Choroid plexus epithelial cell (primary cell): ENCODE measurements at regions not wholly inside any gene's neighbourhood (a gene's known extent, or its start where the extent isn't known, plus 50 kb on each side); places are given as distances from the start of the nearest gene placed in this dataset.

ENCODE experiments used
- DNase-seq: peaks from one replicate; pipeline ENCODE4 v3.0.0-alpha.2; 2010; ENCODE audit warnings: low read depth
- H3K4me3 ChIP-seq: 2 replicates; pipeline ENCODE4 v1.5.1; 2011; ENCODE audit warnings: low read depth, mild to moderate bottlenecking, control low read depth, low read length, moderate library complexity
- CTCF ChIP-seq: conservative IDR thresholded peaks from 2 replicates; pipeline ENCODE4 v1.5.1; 2011; ENCODE audit warnings: low read depth, mild to moderate bottlenecking, control low read depth, inconsistent platforms, low read length, moderate library complexity

- H3K4me3 ChIP-seq, result no peak overlapping the region
- DNase-seq, result no peak
- TF ChIP-seq CTCF, result no peak
Measured at GRCh38 chr22:22776121-22776520, 111.5 kb upstream of the IGLL5 start.

- H3K4me3 ChIP-seq, result no peak overlapping the region
- no peak for DNase-seq
- TF ChIP-seq CTCF, result no peak
Measured at GRCh38 chr22:22779213-22779612, 108.4 kb upstream of the IGLL5 start.

GRCh38 chr22:22783575-22783974 lies 104.0 kb upstream of the IGLL5 start:
- DNase-seq, result no peak
- TF ChIP-seq CTCF, result no peak

DNA sequence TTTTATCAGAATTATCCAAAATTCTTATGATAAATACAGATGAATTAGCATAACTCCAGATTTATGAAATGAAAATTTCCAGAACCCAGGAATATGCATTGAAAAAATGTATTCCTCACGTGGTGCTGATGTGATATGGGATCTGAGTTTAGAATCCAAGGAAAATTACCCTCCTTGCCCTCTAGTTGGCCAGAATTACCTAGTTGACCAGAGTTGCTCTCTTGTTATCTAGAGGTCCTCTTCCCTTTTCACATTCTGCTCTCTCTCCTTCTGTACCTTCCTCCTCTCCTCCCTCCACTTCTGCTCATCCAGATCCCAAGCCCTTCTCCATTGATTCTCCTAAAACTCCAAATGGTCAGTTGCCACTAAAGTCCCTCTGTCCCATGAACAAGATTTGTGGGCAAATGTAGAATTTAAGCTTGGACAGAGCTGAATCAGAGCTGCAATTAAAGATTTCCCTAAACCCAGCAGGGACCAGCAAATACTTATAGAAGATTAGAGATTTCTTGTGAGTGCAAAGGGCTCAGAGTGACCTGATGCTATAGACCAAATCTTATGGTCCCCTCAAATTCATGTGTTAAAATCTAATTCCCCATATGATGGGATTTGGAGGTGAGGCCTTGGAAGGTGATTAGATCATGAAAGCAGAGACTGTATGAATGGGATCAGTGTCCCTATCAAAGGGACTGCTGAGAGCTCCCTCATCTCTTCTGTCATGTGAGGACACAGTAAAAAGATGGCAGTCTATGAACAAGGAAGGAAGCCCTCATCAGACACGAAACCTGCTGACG lies 103.2 kb upstream of the IGLL5 start:
- no peak for DNase-seq
- H3K4me3 ChIP-seq, result no peak overlapping the region
- TF ChIP-seq CTCF, result no peak

More at GRCh38 chr22:22783575-22783974, 104.0 kb upstream of the IGLL5 start:
- no peak overlapping the region for H3K4me3 ChIP-seq

- no peak for DNase-seq
- no peak for TF ChIP-seq CTCF
- H3K4me3 ChIP-seq, result no peak overlapping the region
Measured at GRCh38 chr22:22785316-22786065, 102.1 kb upstream of the IGLL5 start.

DNA sequence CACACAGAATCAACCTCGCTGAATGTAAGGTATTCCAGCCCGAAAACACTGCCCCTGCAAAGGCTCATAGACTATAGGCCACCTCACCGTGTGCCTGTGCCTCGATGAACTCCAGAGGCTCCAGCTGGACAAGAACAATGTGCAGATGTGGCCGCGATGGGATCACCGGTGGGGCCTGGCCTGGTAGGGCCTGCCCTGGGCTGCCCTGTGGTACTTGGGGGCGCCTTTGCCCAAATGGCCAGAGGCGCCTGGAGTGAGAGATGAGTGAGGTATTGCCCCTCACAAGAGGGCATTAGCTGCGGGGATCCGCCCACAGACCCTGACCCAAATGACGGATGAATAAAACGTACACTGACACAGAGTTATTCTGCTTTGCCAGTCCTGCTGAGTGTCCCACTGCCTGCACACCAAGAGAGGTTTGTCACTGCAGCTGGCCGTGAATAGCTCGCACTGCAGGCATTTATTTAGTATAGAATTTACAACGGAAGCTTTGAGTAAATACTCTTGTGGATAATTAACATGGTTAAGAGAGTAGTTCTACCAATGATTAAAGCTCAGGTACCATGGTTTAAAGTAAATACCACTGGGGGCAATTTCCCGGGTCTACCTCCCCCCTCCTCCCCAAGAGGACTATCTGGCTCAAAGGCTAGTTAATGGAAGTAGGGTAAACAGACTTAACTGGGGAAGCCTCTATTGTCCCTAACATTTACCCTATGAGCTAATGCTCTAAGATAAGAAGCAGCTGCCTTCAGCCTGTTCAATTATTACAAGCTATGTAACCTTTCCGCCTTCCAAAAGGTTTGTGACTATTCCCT lies 101.1 kb upstream of the IGLL5 start:
- no peak for DNase-seq
- TF ChIP-seq CTCF, result no peak
- H3K4me3 ChIP-seq, result no peak overlapping the region
